ENCODE measurements at regions not wholly inside any gene's neighbourhood (a gene's known extent, or its start where the extent isn't known, plus 50 kb on each side); places are given as distances from the start of the nearest gene placed in this dataset.

DNA sequence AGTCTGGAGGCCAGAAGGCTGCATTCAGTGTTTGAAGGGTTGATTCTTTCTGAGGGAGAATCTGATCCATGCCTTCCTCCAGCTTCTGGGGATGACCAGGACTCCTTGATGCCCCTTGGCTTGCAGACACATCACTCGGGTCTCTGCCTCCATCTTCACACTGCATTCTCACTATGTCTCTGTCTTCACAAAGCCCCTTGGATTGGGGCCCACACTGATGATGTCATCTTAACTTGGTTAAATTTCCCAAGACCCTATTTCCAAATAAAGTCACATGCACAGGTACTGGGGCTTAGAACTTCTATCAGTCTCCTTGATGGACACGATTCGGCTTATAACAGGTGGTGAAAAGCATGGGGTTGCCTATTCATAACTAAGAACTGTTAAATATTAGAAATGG lies 112.1 kb upstream of the MYOCD start:
- TF ChIP-seq CTCF (IDR thresholded peaks at IDR 0.05) (no peak), EP300 (IDR thresholded peaks at IDR 0.05) (no peak), POLR2AphosphoS5 (IDR thresholded peaks at IDR 0.05) (no peak), POLR2A (IDR thresholded peaks at IDR 0.05) (no peak)

Data from suprapubic skin (tissue), 4 donors.